HFFc6 (cell line): ENCODE measurements at regions not wholly inside any gene's neighbourhood (a gene's known extent, or its start where the extent isn't known, plus 50 kb on each side); places are given as distances from the start of the nearest gene placed in this dataset.
A peak's percentile ranks its signal among the peaks of the same experiment; 100 is the strongest.

ENCODE experiments used
- DNase-seq: peaks from one replicate; pipeline ENCODE4 v3.0.0-alpha.2; 2018
- H3K27ac Mint-ChIP-seq: 2 replicates; pipeline ENCODE4 v1.8.0; 2020; ENCODE audit warnings: mild to moderate bottlenecking, mixed read lengths
- H3K27me3 Mint-ChIP-seq: 2 replicates; pipeline ENCODE4 v1.8.0; 2021; ENCODE audit warnings: mild to moderate bottlenecking, moderate library complexity, mixed read lengths; ENCODE audit not compliant: insufficient read depth
- H3K36me3 Mint-ChIP-seq: 2 replicates; pipeline ENCODE4 v1.8.0; 2021; ENCODE audit warnings: low read depth, mixed read lengths
- H3K4me1 Mint-ChIP-seq: 2 replicates; pipeline ENCODE4 v1.8.0; 2020; ENCODE audit warnings: low read depth, mixed read lengths
- H3K4me3 Mint-ChIP-seq: 2 replicates; pipeline ENCODE4 v1.8.0; 2020; ENCODE audit warnings: mild to moderate bottlenecking, moderate library complexity, mixed read lengths
- H3K9me3 Mint-ChIP-seq: 2 replicates; pipeline ENCODE4 v1.8.0; 2020; ENCODE audit warnings: mild to moderate bottlenecking, mixed read lengths
- CTCF ChIP-seq: fragments of 200-600 bp; sonication (generic); IDR thresholded peaks from 2 replicates; pipeline ENCODE4 v1.5.0; 2021; ENCODE audit warnings: antibody characterized with exemption, mild to moderate bottlenecking

- Mint-ChIP-seq H3K27ac (peak overlapping the region; percentile 36), H3K27me3 (peaks cover 3% of the 10 kb centered on the region), H3K9me3 (no peaks in the 10 kb centered on the region; the same call in 1 of the 2 replicates), H3K4me1 (peaks cover 86% of the 10 kb centered on the region), H3K36me3 (peaks cover 65% of the 10 kb centered on the region), H3K4me3 (no peak overlapping the region)
- DNase-seq, result no peak
- TF ChIP-seq CTCF, result no peak
Observed at GRCh38 chr21:25384782-25385181, 222.5 kb downstream of the MRPL39 start.

DNA sequence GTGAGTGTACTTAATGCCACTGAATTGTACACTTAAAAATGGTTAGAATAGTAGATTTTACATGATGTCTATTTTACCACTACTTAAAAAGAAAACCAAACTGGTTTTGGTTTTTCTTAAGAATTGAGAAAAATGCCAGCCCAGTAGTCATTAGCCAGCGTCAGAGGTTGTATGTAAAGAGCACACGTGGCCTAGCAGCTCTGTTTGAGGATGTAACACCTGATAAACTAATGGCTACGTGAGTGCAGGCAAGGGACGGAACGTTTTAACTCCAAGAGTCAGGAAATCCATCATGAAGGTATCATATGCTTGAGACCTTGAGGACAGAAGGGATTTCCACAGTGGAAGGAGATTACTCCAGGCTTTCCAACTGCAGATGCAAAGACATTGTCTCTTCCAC lies 223.7 kb downstream of the MRPL39 start:
- peaks cover 3% of the 10 kb centered on the region for H3K9me3 Mint-ChIP-seq
- peaks cover 66% of the 10 kb centered on the region for H3K36me3 Mint-ChIP-seq
- H3K27ac Mint-ChIP-seq, result peak overlapping the region; percentile 57; the same call in 1 of the 2 replicates
- H3K4me3 Mint-ChIP-seq, result no peak overlapping the region
- H3K4me1 Mint-ChIP-seq, result peaks cover 86% of the 10 kb centered on the region
- DNase-seq, result no peak
- peaks cover 2% of the 10 kb centered on the region for H3K27me3 Mint-ChIP-seq
- no peak for TF ChIP-seq CTCF

- peak overlapping the region; percentile 13; the same call in 1 of the 2 replicates for H3K4me3 Mint-ChIP-seq
- H3K36me3 Mint-ChIP-seq, result peaks cover 72% of the 10 kb centered on the region
- no peak for TF ChIP-seq CTCF
- H3K4me1 Mint-ChIP-seq, result peaks cover 92% of the 10 kb centered on the region
- H3K27me3 Mint-ChIP-seq, result peaks cover 2% of the 10 kb centered on the region; the same call in 1 of the 2 replicates
- peaks cover 13% of the 10 kb centered on the region for H3K9me3 Mint-ChIP-seq
- no peak for DNase-seq
- H3K27ac Mint-ChIP-seq, result peak overlapping the region; percentile 57; the same call in 1 of the 2 replicates
Observed at GRCh38 chr21:25381936-25382452, 225.3 kb downstream of the MRPL39 start.

DNA sequence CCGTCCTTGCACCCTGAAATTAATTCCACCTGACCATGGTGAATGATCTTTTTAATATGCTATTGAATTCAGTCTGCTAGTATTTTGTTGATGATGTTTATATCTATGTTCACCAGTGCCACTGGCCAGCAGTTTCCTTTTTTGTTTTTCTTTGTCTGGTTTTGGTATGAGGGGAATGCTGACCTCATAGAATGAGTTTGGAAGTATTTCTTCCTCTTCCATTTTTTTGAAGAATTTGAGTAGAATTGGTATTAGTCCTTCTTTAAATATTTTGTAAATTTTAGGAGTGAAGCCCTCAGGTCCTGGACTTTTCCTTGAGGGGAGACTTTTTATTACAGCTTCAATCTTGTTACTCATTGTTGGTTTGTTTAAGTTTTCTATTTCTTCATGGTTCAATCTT lies 231.6 kb downstream of the MRPL39 start:
- peak; percentile 47 for DNase-seq
- H3K9me3 Mint-ChIP-seq, result peaks cover 13% of the 10 kb centered on the region
- H3K36me3 Mint-ChIP-seq, result peaks cover 43% of the 10 kb centered on the region
- H3K4me3 Mint-ChIP-seq, result peak overlapping the region; percentile 94
- no peak for TF ChIP-seq CTCF
- H3K27me3 Mint-ChIP-seq, result peaks cover 2% of the 10 kb centered on the region; the same call in 1 of the 2 replicates
- H3K27ac Mint-ChIP-seq, result peak overlapping the region; percentile 81
- H3K4me1 Mint-ChIP-seq, result peaks cover 97% of the 10 kb centered on the region

- Mint-ChIP-seq H3K27me3 (no peaks in the 10 kb centered on the region), H3K27ac (peak overlapping the region; percentile 97), H3K4me3 (peak overlapping the region; percentile 52; the same call in 1 of the 2 replicates), H3K36me3 (peaks cover 22% of the 10 kb centered on the region), H3K9me3 (peaks cover 9% of the 10 kb centered on the region), H3K4me1 (peaks cover 99% of the 10 kb centered on the region)
- TF ChIP-seq CTCF, result no peak
- DNase-seq, result no peak
Observed at GRCh38 chr21:25373126-25374082, 233.9 kb downstream of the MRPL39 start.
